ENCODE measurements at regions not wholly inside any gene's neighbourhood (a gene's known extent, or its start where the extent isn't known, plus 50 kb on each side); places are given as distances from the start of the nearest gene placed in this dataset.

DNA sequence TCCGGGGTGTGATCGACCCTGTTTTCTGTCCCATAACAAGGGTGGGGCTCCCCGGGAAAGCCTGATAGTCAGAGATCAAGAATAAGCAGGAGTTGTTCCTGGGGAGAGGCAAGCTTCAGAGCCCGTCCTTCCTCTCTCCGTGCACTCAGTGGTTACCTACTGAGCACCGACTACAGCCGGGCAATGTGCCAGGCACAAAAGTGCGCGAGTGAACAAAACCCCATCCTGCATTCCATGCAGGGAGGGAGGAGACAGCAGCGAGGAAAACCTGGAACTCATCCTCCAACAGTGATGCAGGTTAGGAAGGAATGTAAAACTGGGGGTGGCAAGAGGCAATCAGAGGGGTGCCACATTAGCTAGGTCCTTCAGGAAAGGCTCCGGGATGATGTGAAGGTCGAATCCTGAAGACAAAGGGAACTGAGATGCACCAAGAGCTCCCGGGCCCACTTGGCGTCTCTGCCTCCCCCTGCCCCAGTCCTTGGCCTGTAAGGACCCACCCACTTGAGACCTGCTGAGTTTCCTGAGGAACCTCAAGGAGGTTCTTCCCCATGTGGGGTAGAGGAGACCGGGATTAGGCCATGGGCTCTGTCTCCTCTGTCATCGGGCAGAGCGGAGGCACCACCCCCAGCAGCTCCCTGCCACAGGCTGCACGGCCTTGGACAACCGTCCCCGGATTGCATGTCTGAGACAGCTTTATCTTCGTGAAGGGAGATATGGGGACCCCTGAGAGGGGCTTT lies 198.2 kb downstream of the NDUFA10 start:
- no peak for TF ChIP-seq ZFP69B (tag by site-specific recombination; IDR thresholded peaks at IDR 0.05)
- TF ChIP-seq ZNF324 (tag by site-specific recombination; IDR thresholded peaks at IDR 0.05), result no peak
- no peak for TF ChIP-seq ATF2 (tag by site-specific recombination; IDR thresholded peaks at IDR 0.05; ENCODE audit: low read depth)
- no peak for TF ChIP-seq ZNF274 (IDR thresholded peaks at IDR 0.05; ENCODE audit: low read length)
- no peak for TF ChIP-seq ZNF274 (tag by site-specific recombination; IDR thresholded peaks at IDR 0.05; ENCODE audit: borderline replicate concordance)
- no peak for TF ChIP-seq PATZ1 (tag by site-specific recombination; IDR thresholded peaks at IDR 0.05)
- TF ChIP-seq MYNN (tag by site-specific recombination; IDR thresholded peaks at IDR 0.05; ENCODE audit: borderline replicate concordance), result no peak
- no peak for TF ChIP-seq KLF16 (tag by site-specific recombination; IDR thresholded peaks at IDR 0.05)
- TF ChIP-seq ZNF677 (tag by site-specific recombination; IDR thresholded peaks at IDR 0.05), result no peak
- TF ChIP-seq, protein P1, sequence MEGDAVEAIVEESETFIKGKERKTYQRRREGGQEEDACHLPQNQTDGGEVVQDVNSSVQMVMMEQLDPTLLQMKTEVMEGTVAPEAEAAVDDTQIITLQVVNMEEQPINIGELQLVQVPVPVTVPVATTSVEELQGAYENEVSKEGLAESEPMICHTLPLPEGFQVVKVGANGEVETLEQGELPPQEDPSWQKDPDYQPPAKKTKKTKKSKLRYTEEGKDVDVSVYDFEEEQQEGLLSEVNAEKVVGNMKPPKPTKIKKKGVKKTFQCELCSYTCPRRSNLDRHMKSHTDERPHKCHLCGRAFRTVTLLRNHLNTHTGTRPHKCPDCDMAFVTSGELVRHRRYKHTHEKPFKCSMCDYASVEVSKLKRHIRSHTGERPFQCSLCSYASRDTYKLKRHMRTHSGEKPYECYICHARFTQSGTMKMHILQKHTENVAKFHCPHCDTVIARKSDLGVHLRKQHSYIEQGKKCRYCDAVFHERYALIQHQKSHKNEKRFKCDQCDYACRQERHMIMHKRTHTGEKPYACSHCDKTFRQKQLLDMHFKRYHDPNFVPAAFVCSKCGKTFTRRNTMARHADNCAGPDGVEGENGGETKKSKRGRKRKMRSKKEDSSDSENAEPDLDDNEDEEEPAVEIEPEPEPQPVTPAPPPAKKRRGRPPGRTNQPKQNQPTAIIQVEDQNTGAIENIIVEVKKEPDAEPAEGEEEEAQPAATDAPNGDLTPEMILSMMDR (tag by site-specific recombination; IDR thresholded peaks at IDR 0.05), result no peak

Measured in HEK293 (cell line).